OCI-LY7 (cell line): ENCODE measurements at regions not wholly inside any gene's neighbourhood (a gene's known extent, or its start where the extent isn't known, plus 50 kb on each side); places are given as distances from the start of the nearest gene placed in this dataset.

Experiments used
- BruUV-seq: library from RNA; stranded (reverse); fragments of 400-500 nt; replicated peaks from 2 replicates; lab custom pipeline; 2021; lab: Mats Ljungman, UMichigan
- CTCF ChIA-PET: fragments of 300-600 bp; sonication (Branson Sonifier 250); formaldehyde crosslinking; loops from one replicate; lab custom pipeline; 2022; ENCODE audit warnings: antibody characterized with exemption; ENCODE audit not compliant: unreplicated experiment; lab: Charles Lee
- POLR2A ChIA-PET: fragments of 300-600 bp; sonication (Branson Sonifier 250); formaldehyde crosslinking; loops from one replicate; lab custom pipeline; 2022; ENCODE audit warnings: antibody characterized with exemption; lab: Charles Lee
- DNase-seq: peaks from one replicate; pipeline ENCODE4 v3.0.0-alpha.2; 2015; ENCODE audit warnings: low spot score
- H2AFZ ChIP-seq: fragments of 200-600 bp; sonication (generic), shearing (Covaris generic); 2 replicates; pipeline ENCODE4 v1.6.1; 2014; ENCODE audit warnings: mild to moderate bottlenecking, antibody characterized with exemption, low read length, moderate library complexity
- H3K27ac ChIP-seq: fragments of 200-600 bp; sonication (generic); 2 replicates; pipeline ENCODE4 v1.5.1; 2014; ENCODE audit warnings: mixed run types, low read depth, mild to moderate bottlenecking, moderate library complexity, low read length, inconsistent platforms; ENCODE audit not compliant: poor library complexity, severe bottlenecking
- H3K36me3 ChIP-seq: fragments of 200-600 bp; sonication (generic); 2 replicates; pipeline ENCODE4 v1.6.1; 2014; ENCODE audit warnings: mild to moderate bottlenecking, antibody characterized with exemption, low read length, moderate library complexity, mixed read lengths; ENCODE audit not compliant: insufficient read depth
- H3K4me1 ChIP-seq: fragments of 200-600 bp; sonication (generic); 2 replicates; pipeline ENCODE4 v1.5.1; 2014; ENCODE audit warnings: mild to moderate bottlenecking, low read length; ENCODE audit not compliant: insufficient read depth, poor library complexity, severe bottlenecking
- H3K4me2 ChIP-seq: fragments of 200-600 bp; sonication (generic); 2 replicates; pipeline ENCODE4 v1.6.1; 2014; ENCODE audit warnings: mild to moderate bottlenecking, low read length
- H3K4me3 ChIP-seq: fragments of 200-600 bp; sonication (generic); 2 replicates; pipeline ENCODE4 v1.5.1; 2014; ENCODE audit warnings: mild to moderate bottlenecking, low read depth, low read length; ENCODE audit not compliant: poor library complexity, severe bottlenecking
- H3K79me2 ChIP-seq: fragments of 200-600 bp; sonication (generic); 2 replicates; pipeline ENCODE4 v1.6.1; 2016; ENCODE audit warnings: low read depth, mild to moderate bottlenecking, low read length, moderate library complexity, mixed read lengths; ENCODE audit not compliant: insufficient read depth
- H3K9me2 ChIP-seq: fragments of 200-600 bp; sonication (generic); 2 replicates; pipeline ENCODE4 v1.6.1; 2016; ENCODE audit warnings: mild to moderate bottlenecking, low read length, mixed read lengths; ENCODE audit not compliant: insufficient read depth
- H3K9me3 ChIP-seq: fragments of 200-600 bp; sonication (generic); 2 replicates; pipeline ENCODE4 v1.6.1; 2014; ENCODE audit warnings: mild to moderate bottlenecking, mixed run types, low read length, mixed read lengths
- H4K20me1 ChIP-seq: fragments of 200-600 bp; sonication (generic); 2 replicates; pipeline ENCODE4 v1.6.1; 2014; ENCODE audit warnings: mild to moderate bottlenecking, antibody characterized with exemption, low read length, moderate library complexity, mixed read lengths; ENCODE audit not compliant: insufficient read depth
- EZH2phosphoT487 ChIP-seq: fragments of 200-600 bp; sonication (generic); IDR thresholded peaks from 2 replicates; pipeline ENCODE4 v1.6.1; 2018; ENCODE audit warnings: low read depth, borderline replicate concordance, mild to moderate bottlenecking, mixed run types, antibody characterized with exemption, low read length, moderate library complexity, mixed read lengths
- intact Hi-C: fragments of 100-400 bp; cut with micrococcal nuclease; formaldehyde crosslinking; loops from one replicate; pipeline ENCODE4 v1.10.0; 2022; ENCODE audit not compliant: unreplicated experiment
- TF ChIP-seq, protein P1 (sequence below): fragments of 200-600 bp; sonication (generic); conservative IDR thresholded peaks from 2 replicates; pipeline ENCODE4 v1.5.1; 2014; ENCODE audit warnings: mild to moderate bottlenecking, antibody characterized with exemption, low read length, moderate library complexity, mixed read lengths

DNA sequence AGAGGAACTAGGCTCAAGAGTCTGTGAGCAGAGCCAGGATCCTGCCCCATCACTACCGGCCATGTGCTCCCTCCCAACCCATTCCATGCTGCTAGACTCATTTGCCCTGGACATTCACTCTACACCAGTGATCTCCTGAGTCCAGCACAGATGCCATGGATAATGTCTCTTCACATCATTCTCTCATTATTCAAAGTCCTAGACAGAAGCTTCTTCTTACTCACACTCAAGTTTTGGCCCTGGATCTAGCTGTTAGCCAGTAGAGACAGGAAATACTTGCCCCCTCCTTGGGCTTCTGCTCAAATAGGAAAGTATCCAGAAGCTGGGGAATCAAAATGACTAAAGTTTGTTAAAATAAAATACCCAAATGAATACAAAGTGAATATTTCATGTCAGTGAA lies 266.8 kb upstream of the LDB2 start:
- Histone ChIP-seq H3K4me3 (no peak overlapping the region), H3K4me2 (no peak overlapping the region), H4K20me1 (no peaks in the 10 kb centered on the region), H3K9me3 (no peaks in the 10 kb centered on the region), H3K4me1 (no peaks in the 10 kb centered on the region), H3K36me3 (no peaks in the 10 kb centered on the region), H3K9me2 (no peaks in the 10 kb centered on the region), H2AFZ (no peak overlapping the region), H3K79me2 (no peaks in the 10 kb centered on the region), H3K27ac (no peak overlapping the region)
- TF ChIP-seq, protein P1, sequence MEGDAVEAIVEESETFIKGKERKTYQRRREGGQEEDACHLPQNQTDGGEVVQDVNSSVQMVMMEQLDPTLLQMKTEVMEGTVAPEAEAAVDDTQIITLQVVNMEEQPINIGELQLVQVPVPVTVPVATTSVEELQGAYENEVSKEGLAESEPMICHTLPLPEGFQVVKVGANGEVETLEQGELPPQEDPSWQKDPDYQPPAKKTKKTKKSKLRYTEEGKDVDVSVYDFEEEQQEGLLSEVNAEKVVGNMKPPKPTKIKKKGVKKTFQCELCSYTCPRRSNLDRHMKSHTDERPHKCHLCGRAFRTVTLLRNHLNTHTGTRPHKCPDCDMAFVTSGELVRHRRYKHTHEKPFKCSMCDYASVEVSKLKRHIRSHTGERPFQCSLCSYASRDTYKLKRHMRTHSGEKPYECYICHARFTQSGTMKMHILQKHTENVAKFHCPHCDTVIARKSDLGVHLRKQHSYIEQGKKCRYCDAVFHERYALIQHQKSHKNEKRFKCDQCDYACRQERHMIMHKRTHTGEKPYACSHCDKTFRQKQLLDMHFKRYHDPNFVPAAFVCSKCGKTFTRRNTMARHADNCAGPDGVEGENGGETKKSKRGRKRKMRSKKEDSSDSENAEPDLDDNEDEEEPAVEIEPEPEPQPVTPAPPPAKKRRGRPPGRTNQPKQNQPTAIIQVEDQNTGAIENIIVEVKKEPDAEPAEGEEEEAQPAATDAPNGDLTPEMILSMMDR = no peak
- TF ChIP-seq EZH2phosphoT487 = no peak
- BruUV-seq = no TSS peak
- CTCF ChIA-PET = no interaction called here
- DNase-seq = no peak
- intact Hi-C loops = no loop called here
- POLR2A ChIA-PET = no interaction called here

DNA sequence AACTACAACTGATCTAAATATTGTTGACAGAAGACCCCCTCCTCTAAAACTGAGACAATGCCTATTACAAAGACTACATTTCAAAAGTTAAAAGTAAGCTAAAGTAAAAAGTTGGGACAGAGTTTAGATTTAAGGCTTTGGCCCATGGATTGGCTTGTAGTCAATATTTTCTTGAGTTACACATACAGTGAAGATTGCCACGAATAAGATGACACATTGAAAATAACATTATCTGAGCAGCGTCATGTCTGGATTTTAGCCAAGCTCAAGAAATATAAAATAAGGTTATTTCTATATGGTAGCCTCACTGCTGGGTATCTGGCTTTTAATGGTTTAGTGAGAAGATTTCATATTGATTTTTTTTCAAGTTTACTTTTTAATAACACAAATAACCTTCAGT lies 266.2 kb upstream of the LDB2 start:
- Histone ChIP-seq H3K79me2 (no peaks in the 10 kb centered on the region), H3K9me2 (no peaks in the 10 kb centered on the region), H4K20me1 (no peaks in the 10 kb centered on the region), H3K9me3 (no peaks in the 10 kb centered on the region), H3K27ac (no peak overlapping the region), H3K36me3 (no peaks in the 10 kb centered on the region), H3K4me3 (no peak overlapping the region), H2AFZ (no peak overlapping the region), H3K4me1 (no peaks in the 10 kb centered on the region), H3K4me2 (no peak overlapping the region)
- CTCF ChIA-PET = no interaction called here
- no TSS peak for BruUV-seq
- DNase-seq = no peak
- TF ChIP-seq, protein P1 = no peak
- no peak for TF ChIP-seq EZH2phosphoT487
- POLR2A ChIA-PET = no interaction called here
- intact Hi-C loops = no loop called here

DNA sequence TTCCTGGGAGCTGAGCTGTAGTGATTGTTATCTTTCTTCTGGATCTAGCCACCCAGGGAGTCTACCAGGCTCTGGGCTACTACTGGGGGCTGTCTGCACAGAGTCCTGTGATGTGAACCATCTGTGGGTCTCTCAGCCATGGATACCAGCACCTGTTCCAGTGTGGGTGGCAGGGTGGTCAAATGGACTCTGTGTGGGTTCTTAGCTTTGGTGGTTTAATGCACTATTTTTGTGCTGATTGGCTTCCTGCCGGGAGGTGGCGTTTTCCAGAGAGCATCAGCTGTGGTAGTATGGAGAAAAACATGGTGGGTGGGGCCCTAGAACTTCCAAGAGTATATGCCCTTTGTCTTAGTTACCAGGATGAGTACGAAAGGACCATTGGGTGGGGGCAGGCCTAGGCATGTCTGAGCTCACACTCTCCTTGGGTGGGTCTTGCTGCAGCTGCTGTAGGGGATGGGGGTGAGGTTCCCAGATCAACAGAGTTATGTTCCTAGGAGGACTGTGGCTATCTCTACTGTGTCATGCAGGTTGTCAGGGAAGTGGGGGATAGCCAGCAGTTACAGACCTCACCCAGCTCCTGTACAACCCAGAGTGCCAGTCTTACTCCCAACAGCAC lies 264.8 kb upstream of the LDB2 start:
- no peaks in the 10 kb centered on the region for H4K20me1 ChIP-seq
- no peaks in the 10 kb centered on the region for H3K79me2 ChIP-seq
- no peaks in the 10 kb centered on the region for H3K9me3 ChIP-seq
- no TSS peak for BruUV-seq
- CTCF ChIA-PET = no interaction called here
- DNase-seq = no peak
- POLR2A ChIA-PET = no interaction called here
- H2AFZ ChIP-seq = no peak overlapping the region
- H3K27ac ChIP-seq = no peak overlapping the region
- intact Hi-C loops = no loop called here
- no peak overlapping the region for H3K4me2 ChIP-seq
- no peaks in the 10 kb centered on the region for H3K4me1 ChIP-seq
- no peaks in the 10 kb centered on the region for H3K36me3 ChIP-seq
- no peaks in the 10 kb centered on the region for H3K9me2 ChIP-seq
- TF ChIP-seq EZH2phosphoT487 = no peak
- TF ChIP-seq, protein P1 = no peak
- no peak overlapping the region for H3K4me3 ChIP-seq
